ENCODE measurements at regions not wholly inside any gene's neighbourhood (a gene's known extent, or its start where the extent isn't known, plus 50 kb on each side); places are given as distances from the start of the nearest gene placed in this dataset.
"Not testable (repeated sequence)": the region's sequence is repeated elsewhere in the genome, so short reads cannot be mapped to it uniquely, and the experiment has no call there.

DNA sequence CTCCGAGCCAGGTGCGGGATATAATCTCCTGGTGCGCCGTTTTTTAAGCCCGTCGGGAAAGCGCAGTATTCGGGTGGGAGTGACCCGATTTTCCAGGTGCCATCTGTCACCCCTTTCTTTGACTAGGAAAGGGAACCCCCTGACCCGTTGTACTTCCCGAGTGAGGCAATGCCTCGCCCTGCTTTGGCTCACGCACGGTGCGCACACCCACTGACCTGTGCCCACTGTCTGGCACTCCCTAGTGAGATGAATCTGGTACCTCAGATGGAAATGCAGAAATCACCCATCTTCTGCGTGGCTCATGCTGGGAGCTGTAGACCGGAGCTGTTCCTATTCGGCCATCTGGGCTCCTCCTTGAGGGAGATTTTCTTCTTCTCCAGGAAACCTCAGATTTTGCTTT lies 1135.1 kb upstream of the DIAPH2 start:
- DNase-seq (ENCODE audit: low read depth in 2 of 3, low spot score in 2 of 3): not testable (repeated sequence)

DNA sequence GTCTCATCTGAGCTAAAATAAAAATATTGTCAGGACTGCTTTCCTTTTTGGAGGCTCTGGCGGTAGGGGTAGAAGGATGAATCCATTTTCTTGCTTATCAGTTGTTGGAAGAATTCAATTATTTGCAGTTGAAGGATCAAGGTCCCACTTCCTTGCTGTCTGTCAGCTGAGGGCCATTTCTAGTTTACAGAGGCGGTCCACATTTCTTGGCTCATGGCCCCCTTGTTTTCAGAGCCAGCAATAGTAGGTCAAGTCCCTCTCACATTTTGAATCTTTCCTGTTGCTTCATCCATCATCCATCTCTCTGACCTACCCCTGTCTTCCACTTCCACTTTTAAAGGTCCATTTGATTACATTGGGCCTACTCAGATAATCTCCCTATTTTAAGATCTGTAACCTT lies 1099.3 kb upstream of the DIAPH2 start:
- no peak for DNase-seq (ENCODE audit: low read depth in 2 of 3, low spot score in 2 of 3)

DNA sequence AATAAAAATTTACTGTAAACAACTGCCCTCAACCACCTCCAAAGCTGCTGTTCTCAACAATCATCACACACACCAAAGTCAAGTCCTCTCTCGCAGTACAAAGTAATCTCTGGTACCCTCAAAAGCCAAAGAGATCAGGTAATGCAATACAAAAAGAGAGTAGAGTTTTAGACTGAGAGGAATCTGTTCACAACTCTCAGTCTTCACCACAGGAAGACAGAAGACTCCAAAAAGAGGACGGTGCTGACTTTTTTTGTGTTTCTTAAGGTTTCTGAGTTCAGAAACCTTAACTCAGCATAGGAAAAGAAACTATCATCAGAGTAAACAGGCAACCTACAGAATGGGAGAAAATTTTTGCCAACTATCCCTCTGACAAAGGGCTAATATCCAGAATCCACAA lies 1072.3 kb upstream of the DIAPH2 start:
- DNase-seq (ENCODE audit: low read depth in 2 of 3, low spot score in 2 of 3): no peak

DNA sequence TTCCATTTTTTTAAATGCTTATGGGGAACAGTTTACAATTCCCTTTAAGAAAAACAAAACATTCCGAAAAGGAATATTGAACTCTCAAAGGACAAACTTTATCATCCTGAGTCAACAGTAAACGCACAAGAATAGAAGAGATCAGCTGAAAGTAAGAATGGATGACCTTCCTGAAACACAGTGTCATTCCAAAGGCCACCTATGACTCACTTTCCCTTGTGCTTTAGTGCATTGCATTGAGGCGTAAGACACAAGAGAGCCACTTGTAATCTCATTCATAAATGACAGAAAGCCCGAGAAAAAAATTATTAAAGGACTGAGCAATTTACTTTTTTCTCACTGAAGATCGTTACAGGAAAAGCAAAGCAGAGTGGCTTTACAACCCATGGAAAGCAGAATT lies 1062.4 kb upstream of the DIAPH2 start:
- DNase-seq (ENCODE audit: low read depth in 2 of 3, low spot score in 2 of 3): no peak

DNA sequence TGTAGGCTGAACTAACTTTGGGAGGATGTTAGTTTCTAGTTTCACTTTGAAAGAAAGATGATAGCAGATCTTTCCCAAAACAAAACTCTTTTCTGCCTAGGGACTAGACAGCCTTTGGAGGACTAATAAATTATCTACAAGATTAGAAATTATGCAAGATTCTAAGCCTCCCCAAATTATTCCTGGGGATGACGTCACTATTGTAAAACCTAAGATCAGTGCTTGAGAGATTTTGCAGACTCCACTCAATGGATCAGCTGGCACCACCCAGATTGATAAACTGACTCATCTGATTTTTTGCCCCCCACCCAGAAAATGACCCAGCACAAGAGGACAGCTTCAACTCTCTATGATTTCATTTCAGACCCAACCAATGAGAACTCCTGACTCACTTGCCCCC lies 1057.9 kb upstream of the DIAPH2 start:
- DNase-seq (ENCODE audit: low read depth in 2 of 3, low spot score in 2 of 3): no peak

DNA sequence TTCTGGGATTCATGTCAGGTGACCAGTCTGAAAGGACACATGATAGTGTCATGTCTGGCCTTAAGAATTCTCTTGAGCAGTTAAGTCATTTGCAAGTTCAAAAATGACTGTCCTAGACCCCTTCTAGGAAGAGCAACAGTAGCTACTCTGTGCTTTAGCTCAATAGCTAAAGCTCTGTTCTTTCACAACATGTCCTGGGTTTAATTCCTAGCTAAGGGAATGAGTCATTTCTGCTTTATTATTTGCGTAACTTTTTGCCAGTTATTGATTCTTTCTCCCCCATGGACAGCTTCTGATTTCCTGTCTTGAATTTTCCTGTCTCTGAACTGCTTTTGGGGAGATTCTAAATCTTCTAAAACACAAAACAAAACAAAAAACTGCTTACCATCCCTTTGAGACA lies 1055.8 kb upstream of the DIAPH2 start:
- no peak for DNase-seq (ENCODE audit: low read depth in 2 of 3, low spot score in 2 of 3)

DNA sequence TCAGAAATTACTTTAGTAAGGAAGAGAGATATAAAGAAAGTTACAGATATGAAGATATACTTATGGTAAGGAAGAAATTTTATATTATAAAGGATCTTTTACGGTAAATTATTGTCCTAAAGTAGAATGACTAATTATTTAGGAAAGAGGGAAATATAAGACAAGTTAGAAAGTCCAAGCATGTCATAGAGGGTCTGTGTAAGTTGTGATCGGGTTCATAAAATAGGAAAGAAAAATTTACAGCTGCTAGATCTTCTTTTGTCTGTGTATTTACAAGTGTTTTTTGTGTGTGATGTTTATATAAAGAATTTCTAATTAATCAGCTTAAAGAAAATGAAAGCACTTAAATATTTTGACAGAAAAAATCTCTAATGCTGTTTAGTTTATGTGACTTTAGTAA lies 1054.9 kb upstream of the DIAPH2 start:
- DNase-seq (ENCODE audit: low read depth in 2 of 3, low spot score in 2 of 3): no peak

DNA sequence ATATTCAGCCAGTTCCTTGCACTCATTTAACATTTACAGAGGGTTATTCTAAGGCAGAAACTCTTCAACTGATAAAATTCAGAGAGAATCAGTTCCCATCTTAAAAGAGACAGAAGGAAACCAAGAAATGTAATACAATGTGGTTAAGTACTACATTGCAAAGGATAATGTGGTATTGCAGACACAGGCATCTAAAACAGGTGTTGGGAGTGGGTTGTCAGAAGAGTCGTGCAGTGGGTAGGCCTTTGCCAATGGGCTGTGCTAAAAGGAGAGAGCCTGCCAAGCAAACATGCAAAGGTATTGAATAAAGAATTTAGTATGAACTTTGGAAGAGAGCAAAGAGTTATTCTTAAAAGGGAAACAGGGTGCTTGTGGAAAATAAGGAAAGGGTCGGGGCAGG lies 1044.4 kb upstream of the DIAPH2 start:
- DNase-seq (ENCODE audit: low read depth in 2 of 3, low spot score in 2 of 3): no peak

DNA sequence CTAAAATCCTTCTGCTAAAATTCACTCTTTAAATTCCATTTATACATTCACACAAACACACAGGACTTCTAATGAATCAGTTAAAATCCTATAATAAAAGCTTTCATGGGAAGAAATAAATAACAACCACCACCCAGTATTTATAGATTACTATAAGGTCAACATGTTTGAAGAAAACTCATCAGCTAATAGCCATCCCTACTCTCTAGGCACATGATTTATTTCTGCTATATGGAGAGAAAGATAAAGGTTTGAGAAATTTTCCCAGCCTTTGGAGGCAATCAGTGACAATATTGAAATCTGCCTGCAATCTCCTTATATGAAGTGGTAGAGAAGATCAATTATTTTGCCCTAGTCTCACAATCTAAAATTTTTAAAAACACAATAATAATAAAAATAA lies 1038.9 kb upstream of the DIAPH2 start:
- DNase-seq (ENCODE audit: low read depth in 2 of 3, low spot score in 2 of 3): no peak

DNA sequence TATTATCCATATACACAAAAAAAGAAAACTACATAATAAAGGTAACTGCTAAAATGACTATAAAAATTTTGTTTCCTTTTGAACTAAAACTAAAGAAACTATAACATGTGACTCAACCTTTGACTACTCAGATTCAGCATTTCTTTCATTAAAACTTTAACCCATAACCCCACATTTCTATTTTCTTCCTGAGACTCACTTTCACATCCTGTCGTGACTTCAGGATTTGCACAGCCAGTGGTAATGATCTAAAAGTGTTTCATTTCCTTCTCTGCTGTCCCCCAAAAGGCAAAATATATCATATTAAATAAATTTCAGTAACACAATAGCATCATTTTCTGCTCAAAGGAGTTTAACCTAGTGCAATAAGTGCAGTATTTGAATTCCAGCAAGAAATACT lies 1022.4 kb upstream of the DIAPH2 start:
- DNase-seq (ENCODE audit: low read depth in 2 of 3, low spot score in 2 of 3): no peak

DNA sequence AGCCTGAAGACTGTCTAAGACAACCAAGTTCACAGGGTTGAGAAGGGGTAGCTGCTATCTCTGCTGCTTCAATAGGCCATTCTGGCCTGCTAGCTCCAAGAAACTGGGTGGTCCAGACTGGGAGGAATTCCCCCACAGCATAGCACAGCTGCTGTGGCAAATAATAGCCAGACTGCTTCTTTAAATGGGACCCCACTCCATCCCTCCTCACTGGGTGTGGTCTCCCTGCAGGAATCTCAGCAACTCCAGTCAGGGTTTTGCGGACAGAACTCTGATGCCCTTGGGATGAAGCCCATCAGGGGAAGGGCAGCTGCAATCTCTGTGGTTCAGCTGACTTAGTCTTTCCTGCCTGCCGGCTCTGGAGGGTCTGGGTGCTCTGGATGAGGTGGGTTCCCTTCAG lies 1018.6 kb upstream of the DIAPH2 start:
- no peak for DNase-seq (ENCODE audit: low read depth in 2 of 3, low spot score in 2 of 3)

DNA sequence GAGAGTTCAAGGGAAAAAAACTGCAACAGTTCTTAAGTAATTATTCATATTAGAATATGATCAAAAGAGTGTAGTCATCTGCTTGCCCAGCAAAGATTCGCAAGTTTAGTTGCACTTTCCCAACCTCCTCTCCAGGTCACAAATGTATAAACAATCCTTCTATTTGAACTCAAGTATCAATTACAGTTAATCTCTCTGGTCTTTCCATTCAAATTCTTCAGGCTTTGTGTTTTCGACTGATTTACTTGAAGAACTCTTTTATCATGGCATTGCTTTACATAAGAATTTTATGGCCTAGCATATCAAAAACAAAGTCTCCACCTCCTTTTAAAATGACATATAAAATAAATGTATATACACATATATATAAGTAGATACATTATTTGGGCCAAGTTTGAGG lies 1009.6 kb upstream of the DIAPH2 start:
- no peak for DNase-seq (ENCODE audit: low read depth in 2 of 3, low spot score in 2 of 3)

DNA sequence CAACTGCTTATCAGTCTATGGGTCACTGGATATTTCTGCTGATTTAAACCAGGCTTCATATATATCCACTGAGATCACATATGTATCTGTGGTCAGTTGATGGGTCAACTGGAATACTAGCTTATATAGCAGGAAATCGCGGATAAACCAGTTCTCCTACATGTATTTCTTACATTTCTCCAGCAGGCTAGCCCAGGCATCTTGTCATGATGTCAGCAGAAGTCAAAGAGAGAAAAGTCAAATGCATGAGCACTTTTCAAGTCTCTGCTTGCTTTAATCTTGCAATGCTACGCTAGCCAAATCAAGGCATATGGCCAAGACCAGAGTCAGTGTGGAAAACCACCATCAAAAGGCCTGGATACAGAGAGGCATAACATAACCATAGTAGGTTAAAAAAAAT lies 1008.8 kb upstream of the DIAPH2 start:
- DNase-seq (ENCODE audit: low read depth in 2 of 3, low spot score in 2 of 3): no peak

DNA sequence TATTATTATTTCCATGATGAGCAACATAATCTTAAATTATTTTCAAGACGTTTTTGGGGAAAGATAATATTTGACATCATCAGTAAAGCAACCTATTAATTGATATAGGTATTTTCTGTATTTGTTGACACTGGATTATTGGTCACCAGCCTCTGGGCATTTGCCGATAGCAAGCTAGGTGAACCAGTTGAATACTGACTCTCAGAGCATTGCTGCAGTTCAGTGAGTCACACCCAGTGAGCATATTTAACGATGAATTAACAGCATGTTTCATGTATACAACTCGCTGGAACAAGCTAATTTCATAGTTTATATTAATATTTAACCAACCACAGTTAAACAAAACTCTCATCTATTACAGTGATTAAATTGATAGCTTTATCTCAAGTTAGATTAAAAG lies 1006.0 kb upstream of the DIAPH2 start:
- DNase-seq (ENCODE audit: low read depth in 2 of 3, low spot score in 2 of 3): no peak

DNA sequence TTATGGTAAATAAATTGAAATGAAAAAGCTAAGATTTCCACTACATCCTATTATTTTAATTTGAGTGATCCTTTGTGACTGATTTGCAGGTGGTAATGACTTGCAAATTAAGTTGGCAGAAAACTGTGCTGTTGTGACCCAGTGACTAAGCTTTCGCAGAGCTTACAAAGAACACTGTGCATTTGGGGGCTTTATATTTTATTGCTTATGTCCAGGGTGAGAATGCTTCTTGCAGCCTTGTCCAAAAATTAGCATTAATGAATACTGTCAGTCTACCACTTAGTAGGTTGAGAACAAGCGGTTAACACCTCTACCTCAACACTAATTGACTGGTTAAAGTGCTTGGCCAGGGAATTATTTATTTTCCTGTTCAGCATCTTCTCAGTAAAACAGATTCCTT lies 991.3 kb upstream of the DIAPH2 start:
- DNase-seq (ENCODE audit: low read depth in 2 of 3, low spot score in 2 of 3): no peak

DNA sequence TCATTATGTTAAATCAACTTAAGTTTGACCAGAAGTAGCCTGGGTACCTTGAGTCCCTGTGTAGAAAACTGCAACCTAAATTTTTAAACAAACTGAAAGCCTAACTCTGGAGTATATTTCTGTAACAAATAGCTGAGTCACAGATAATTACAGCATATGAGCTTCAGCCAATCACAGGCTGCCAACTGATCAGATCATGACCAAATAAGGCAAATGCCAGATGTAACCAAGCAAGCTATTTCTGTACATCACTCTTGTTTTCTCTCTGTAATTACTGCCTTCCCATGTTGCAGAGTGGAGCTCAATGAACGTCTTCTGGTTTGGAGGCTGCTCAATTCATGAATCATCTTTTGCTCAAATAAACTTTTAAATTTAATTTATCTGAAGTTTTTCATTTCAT lies 980.9 kb upstream of the DIAPH2 start:
- DNase-seq (ENCODE audit: low read depth in 2 of 3, low spot score in 2 of 3): no peak

DNA sequence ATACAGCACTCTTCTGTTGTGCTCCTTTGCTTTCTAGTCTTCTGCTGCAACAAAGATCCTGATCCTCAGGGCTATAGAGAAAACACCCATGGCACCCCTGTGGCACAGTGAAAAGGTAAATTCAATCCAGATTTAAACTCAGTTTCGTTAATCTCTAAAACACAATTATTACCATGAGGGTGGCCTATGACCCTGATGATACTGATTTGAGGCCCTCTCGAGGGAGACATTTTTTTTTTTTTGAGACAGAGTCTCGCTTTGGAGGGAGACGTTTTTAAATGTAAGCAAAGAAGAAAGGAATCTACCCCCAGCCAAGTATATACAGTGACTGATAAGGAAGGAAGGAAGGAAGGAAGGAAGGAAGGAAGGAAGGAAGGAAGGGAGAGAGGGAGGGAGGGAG lies 967.8 kb upstream of the DIAPH2 start:
- DNase-seq (ENCODE audit: low read depth in 2 of 3, low spot score in 2 of 3): no peak

DNA sequence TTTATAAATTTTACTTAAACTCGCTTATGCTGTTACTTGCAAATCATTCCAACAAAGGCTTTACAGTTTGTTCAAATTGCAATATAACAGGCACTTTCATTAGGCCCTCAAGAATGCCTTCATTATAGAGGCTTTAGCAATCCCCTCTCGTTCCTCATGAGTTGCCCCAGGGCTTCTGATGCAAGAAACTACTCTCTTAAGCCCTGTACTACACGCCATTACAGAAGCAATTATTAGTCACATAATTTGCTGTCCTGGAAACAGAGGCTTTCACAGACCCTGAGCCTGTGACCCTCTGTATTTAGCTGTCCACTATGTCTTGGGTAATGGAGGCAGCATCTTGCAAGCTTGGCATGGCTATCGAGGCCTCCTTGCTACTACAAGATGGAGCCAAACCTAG lies 965.9 kb upstream of the DIAPH2 start:
- no peak for DNase-seq (ENCODE audit: low read depth in 2 of 3, low spot score in 2 of 3)

DNA sequence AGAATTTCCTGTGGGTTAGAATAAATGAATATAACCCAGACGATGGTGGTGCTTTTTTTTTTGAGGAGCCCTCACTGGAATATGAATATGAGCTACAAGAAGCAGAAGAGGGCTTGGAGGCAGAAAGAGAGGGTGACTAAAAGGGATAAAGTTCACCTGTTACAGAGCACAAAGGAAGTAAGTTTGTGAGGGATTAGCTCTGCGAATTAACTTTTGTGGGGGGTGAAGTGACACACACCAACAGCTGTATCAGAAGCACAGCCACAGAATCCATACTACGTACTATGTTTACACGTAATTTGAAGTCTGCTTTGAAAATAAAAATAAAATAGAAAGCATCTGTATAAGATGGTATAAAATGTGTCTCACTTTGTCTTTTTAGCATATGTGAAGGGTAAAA lies 963.6 kb upstream of the DIAPH2 start:
- no peak for DNase-seq (ENCODE audit: low read depth in 2 of 3, low spot score in 2 of 3)

DNA sequence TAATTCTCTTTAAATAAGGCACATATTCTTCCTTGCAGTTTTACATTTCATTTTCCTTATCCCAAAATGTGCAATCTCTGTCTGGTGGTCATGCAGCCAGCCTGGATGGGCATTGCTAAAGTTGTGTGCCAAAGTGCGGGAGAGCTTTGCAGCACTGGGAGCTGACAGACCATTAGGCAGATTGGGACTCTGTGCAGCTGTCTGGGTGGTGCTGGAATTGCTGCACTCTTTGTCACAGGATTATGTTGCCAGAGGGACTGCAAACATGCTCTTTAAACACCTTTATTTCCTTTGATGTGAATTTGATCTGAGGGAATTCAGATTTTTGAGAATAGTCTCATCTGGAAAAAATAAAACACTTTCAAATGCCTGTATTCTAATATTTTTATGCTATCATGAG lies 956.2 kb upstream of the DIAPH2 start:
- DNase-seq (ENCODE audit: low read depth in 2 of 3, low spot score in 2 of 3): no peak

DNA sequence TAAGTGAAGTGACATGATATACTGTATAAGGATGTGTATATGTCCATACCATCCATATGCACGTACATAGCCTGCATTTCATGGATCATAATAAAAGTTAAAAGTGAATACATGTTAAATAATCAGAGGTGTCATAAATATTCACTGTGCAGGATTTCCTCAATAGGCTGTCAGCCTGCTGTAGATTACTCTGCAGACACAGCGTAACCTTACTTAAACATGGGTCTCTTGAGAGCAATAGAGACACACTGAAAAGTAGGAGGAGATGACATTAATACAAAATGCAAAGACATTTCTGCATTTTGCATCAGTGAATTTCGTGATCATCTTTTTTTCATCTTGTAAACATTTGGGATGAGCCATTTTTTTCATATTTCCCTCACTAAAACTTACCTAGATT lies 955.2 kb upstream of the DIAPH2 start:
- DNase-seq (ENCODE audit: low read depth in 2 of 3, low spot score in 2 of 3): no peak

DNA sequence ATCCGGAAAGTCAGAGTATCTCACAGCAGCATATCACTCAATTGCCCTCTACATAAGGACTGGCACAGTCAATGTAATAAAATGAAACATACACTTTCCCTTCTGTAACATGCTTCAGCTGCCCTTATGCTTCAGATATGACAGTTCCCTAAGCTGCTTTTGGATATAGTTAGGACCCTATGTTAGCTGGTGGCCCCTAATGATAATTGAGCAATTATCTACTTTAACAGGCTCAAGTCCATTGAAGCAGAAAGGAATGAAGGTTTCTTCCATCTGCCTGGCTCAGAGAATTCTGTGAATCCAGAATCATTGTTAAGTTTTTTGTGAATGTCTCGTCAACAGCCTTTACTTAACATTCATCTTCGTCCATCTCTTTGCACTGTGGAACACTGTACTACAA lies 951.2 kb upstream of the DIAPH2 start:
- no peak for DNase-seq (ENCODE audit: low read depth in 2 of 3, low spot score in 2 of 3)

DNA sequence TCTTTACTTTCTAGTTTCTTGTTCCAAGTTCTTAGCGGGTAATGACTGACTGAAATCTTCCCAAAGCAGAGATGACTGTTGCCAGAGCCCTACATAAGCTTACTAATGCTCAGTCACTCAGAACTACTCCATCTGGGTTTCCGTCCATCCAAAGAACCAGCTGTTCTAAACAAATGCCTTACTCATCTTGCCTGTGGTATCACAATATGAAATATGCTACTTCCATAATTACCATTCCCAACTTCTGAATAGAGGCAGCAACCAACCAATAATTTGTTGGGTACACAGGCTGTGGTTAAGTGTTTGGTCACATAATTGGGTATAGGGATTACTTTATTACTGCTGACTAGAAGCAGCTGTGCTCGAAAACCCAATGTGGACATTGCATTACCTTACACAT lies 930.2 kb upstream of the DIAPH2 start:
- DNase-seq (ENCODE audit: low read depth in 2 of 3, low spot score in 2 of 3): no peak

DNA sequence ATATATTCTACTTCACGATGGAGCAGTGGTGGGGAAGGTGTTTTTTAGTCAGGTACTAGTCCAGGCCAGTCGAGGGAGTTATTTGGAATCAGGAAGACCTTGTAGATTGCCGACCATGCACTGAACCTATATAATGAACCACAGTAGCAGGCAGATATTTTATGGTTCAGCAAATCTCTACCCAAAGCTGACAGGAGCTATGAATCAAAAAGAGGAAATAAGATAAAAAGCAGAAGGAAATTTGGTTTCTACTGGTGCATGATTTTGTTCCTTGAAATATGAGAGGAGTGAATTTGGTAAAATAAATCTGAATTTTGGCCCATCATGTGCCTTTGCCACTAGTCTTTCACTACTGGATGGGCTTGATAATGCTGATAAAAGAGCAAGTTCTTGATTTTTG lies 924.3 kb upstream of the DIAPH2 start:
- peak in 1 of 3 donors; percentile 51 for DNase-seq (ENCODE audit: low read depth in 2 of 3, low spot score in 2 of 3)

Measured in hematopoietic multipotent progenitor cell (in vitro differentiated cells).